Brain microvascular endothelial cell (primary cell): ENCODE measurements at regions not wholly inside any gene's neighbourhood (a gene's known extent, or its start where the extent isn't known, plus 50 kb on each side); places are given as distances from the start of the nearest gene placed in this dataset.

ENCODE experiments used
- DNase-seq: peaks from one replicate; pipeline ENCODE4 v3.0.0-alpha.2; 2020
- H3K27ac ChIP-seq: fragments of 250-450 bp; sonication (Bioruptor Pico); 2 replicates; pipeline ENCODE4 v1.5.1; 2020; ENCODE audit warnings: mild to moderate bottlenecking, moderate library complexity
- H3K27me3 ChIP-seq: fragments of 250-450 bp; sonication (Bioruptor Pico); replicated peaks from 2 replicates; pipeline ENCODE4 v1.5.1; 2020; ENCODE audit warnings: mild to moderate bottlenecking
- H3K36me3 ChIP-seq: fragments of 250-450 bp; sonication (Bioruptor Pico); replicated peaks from 2 replicates; pipeline ENCODE4 v1.5.1; 2020; ENCODE audit warnings: mild to moderate bottlenecking
- H3K4me3 ChIP-seq: 2 replicates; pipeline ENCODE4 v1.5.1; 2011; ENCODE audit warnings: low read depth, mild to moderate bottlenecking, control low read depth, low read length, moderate library complexity
- CTCF ChIP-seq: IDR thresholded peaks from 2 replicates; pipeline ENCODE4 v1.5.1; 2011; ENCODE audit warnings: low read depth, mild to moderate bottlenecking, moderate library complexity, low read length, control low read depth, inconsistent platforms; ENCODE audit errors: missing control alignments
- in situ Hi-C: cut with HindIII; loops from 2 replicates; pipeline ENCODE4 v1.10.0; 2017; ENCODE audit warnings: low sequenced_read_pairs, low pct_ligation_motif_present

DNA sequence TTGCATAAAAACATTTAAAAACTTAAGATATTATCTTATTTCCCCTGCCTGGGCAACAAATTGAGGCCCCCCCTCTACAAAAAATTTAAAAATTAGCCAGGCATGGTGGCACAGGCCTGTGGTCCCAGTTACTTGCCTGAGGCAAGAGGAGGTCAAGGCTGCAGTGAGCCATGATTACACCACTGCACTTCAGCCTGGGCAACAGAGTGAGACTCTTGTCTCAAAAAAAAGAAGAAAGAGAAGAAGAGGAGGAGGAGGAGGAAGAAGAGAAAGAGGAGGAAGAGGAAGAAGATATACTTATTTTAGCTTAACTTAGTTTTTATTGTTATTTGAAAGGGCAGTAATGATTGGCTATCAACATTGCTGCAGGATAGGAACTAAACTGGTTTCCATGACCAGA is 73.8 kb upstream of the IPO9 start:
- peaks cover 14% of the 10 kb centered on the region for H3K36me3 ChIP-seq
- H3K4me3 ChIP-seq = no peak overlapping the region
- peak overlapping the region; percentile 93 for H3K27ac ChIP-seq
- TF ChIP-seq CTCF = no peak
- no peak for DNase-seq
- in situ Hi-C loops = no loop called here
- H3K27me3 ChIP-seq = no peaks in the 10 kb centered on the region

GRCh38 chr1:201756406-201756805 is 72.6 kb upstream of the IPO9 start:
- no peak for TF ChIP-seq CTCF
- in situ Hi-C loops = no loop called here
- Histone ChIP-seq H3K4me3 (no peak overlapping the region), H3K36me3 (peaks cover 14% of the 10 kb centered on the region), H3K27ac (peak overlapping the region; percentile 68), H3K27me3 (no peaks in the 10 kb centered on the region)
- DNase-seq = peak; percentile 62

DNA sequence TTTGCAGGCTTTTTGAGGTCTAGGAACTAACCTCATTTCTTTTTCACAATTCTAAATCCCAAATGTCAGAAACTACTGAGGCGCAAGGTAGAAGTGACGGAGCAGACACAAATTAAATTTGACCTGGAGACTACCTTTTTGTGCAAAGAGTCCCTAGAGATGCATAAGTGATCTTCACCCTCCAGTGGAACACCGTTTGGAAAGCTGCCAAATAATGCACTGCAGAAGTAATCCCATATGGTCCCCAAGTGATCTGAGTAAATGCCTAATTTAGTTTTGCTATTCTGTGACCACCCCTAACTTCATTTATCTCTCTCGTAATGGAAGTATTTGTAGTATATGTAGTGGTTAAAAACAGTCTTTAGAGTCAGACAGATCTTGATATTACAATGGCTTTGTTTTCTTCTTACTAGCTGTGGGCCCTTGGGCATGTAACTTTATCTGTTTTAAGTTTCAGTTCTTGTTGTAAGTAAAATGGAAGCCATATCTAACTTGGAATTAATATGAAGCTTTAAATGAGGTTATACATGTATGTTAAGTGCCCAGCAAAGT is 70.4 kb upstream of the IPO9 start:
- no peak overlapping the region for H3K4me3 ChIP-seq
- DNase-seq = no peak
- in situ Hi-C loops = no loop called here
- no peaks in the 10 kb centered on the region for H3K27me3 ChIP-seq
- H3K36me3 ChIP-seq = peaks cover 15% of the 10 kb centered on the region
- peak overlapping the region; percentile 77 for H3K27ac ChIP-seq
- TF ChIP-seq CTCF = no peak

GRCh38 chr1:201759194-201759815 is 69.7 kb upstream of the IPO9 start:
- in situ Hi-C loops = no loop called here
- H3K36me3 ChIP-seq = peaks cover 15% of the 10 kb centered on the region
- peak; percentile 60 for DNase-seq
- no peak overlapping the region for H3K4me3 ChIP-seq
- no peak for TF ChIP-seq CTCF
- H3K27ac ChIP-seq = peak overlapping the region; percentile 77
- H3K27me3 ChIP-seq = no peaks in the 10 kb centered on the region

DNA sequence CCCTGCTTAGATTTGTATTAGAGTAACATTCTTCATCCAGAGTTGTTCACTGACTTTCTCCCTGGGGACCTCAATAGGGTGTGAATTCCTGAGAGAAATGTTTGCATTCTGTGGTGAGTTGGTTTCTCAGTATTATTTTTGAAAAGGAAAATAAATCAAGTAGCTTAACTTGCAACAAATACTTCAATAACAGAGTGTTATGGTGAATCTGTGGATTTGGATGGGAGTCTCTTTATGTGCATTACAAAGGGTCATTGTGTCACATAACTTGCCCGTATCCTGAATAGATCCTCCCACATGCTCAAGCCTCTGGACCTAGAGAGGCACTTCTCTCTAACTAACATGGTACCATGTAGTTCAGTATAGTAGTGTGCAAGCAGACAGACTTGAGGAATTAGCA is 68.4 kb upstream of the IPO9 start:
- DNase-seq = peak; percentile 51
- H3K27ac ChIP-seq = peak overlapping the region; percentile 77

More for the DNA sequence above, 68.4 kb upstream of the IPO9 start:
- H3K4me3 ChIP-seq = no peak overlapping the region
- in situ Hi-C loops = no loop called here
- TF ChIP-seq CTCF = no peak
- no peaks in the 10 kb centered on the region for H3K27me3 ChIP-seq
- H3K36me3 ChIP-seq = peaks cover 15% of the 10 kb centered on the region
